Central memory CD4-positive, alpha-beta T cell (primary cell): ENCODE measurements at regions not wholly inside any gene's neighbourhood (a gene's known extent, or its start where the extent isn't known, plus 50 kb on each side); places are given as distances from the start of the nearest gene placed in this dataset.
"Not testable (repeated sequence)": the region's sequence is repeated elsewhere in the genome, so short reads cannot be mapped to it uniquely, and the experiment has no call there.

Experiments
- DNase-seq: peaks from one replicate; pipeline ENCODE4 v3.0.0; 2022

DNA sequence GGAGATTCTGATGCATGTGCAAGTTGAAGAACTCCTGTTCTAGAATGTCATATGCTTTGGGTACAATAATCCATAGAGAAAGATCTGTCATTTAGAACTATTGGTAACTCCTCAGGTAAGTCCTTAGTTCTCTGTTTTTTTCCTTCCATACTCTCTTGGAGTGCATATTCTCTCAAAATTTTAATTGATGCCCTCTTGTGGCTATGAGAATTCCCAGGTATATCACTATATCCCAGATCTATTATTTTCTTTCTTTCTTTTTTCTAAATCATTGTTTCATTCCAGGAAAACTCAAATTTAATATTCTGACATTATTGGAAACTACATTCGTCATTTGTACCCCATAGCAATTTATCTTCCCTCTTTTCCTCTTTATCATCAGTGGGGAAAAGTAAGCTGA lies 485.4 kb downstream of the KLF5 start:
- no peak for DNase-seq

DNA sequence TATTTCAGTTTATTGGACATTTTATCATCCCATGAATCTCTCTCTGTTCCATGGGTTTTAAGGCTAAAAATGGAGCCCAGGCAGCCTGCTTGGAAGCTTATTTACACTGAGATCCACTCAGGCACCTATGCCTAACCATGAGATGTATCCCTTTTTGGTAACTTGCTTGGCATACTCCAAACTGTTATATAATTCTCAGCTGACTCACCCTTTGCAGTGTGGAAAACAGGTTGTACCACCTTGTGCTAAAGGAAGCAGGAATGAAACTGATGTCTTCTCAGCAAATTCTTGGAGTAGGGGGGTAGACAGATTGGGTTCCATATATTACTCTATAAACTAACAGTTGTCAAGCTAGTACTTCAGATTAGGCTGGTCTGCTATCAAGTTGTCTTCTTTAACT lies 483.6 kb downstream of the KLF5 start:
- no peak for DNase-seq

DNA sequence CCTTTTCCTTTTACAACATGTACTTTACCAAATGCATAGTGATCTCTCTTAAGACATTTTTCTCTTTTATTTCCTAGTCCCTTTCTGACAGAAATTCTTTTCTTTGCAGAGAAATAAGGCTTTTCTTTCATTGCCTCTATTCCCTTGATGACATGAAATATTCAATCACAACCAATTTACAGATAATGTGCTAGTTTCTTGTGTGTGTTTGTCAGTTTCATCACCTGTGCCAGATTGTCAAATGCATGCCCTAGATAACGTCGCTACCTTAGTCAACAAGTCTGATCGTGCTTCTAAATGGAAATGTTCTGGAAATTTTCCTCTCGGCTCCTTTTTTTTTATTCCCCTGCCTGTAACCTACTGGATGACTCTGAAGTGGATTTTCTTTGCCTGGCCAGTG lies 478.1 kb downstream of the KLF5 start:
- DNase-seq, result no peak

DNA sequence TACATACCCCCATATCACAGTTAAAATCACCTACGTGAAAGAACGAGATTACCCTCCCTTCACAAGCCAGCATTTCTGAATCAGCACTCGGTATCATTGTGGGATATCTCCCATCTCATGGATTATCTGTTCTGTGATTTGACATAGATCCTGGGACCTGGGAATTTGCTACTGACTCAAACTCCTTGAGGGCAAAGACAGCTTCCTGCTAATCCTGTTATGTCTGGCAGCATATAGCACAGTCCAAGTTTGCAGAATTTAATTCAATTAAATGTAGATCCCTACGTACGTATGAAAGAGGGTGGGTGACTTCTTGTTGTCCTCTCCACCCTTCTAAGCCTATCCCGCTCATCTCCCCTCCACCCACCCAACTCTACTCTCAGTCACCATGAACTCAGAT lies 476.5 kb downstream of the KLF5 start:
- DNase-seq, result no peak

DNA sequence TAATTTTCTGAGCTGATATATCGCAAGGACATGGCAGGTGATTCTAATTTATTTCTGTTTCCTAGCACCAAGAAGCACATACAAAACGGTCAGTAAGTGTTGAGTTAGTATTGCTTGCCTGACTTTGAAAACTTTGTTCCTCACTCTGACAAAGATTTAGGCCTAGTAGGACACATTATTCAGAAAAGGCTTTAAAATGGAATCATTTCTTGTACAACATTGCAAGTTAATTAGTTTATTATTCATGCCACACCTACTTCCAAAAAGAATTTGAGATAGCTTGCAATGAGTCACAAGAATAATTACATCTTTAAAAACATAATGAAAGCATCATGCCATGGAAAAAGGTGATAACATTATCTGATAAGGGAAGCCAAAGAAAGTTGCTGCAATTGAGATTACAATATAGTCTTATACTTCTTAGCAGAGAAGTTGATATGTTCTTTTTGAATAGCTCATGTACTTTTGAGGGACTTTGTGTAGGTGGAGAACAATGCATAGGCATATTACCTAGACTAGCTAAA lies 474.2 kb downstream of the KLF5 start:
- DNase-seq, result no peak

DNA sequence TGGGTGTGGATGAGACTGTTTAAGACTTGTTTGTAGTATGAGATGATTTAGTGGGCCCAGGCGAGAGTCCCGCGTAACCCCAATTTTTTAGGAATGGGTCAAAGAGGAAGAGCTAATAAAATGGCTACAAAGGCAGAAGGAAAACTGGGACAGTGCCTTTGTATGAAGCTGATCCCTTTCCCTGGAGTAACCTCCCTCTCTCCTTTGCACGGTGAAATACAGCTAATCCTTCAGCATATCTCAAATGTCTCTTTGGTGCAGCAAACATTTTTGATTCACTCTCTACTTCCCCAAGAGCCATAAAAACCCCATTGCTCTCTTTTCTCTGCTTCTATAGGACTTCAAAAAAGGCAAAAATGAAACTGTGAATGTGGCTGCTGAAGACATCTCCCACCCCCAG lies 473.8 kb downstream of the KLF5 start:
- DNase-seq, result no peak

DNA sequence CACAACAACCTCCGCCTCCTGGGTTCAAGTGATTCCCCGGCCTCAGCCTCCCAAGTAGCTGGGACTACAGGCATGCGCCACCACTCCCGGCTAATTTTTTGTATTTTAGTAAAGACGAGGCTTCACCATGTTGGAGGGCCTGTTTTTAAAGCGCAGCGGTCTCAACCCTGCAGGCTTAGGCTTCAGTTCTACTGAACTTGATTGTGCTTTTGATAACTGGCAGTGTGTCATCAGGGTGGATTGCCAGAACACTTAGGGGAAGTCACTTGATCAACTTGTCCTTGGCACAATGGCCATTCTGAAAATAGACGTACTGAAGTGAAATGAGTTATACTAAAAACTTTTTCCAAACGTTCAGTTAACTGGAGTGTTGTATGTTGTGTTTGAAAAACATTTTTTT lies 472.2 kb downstream of the KLF5 start:
- no peak for DNase-seq

DNA sequence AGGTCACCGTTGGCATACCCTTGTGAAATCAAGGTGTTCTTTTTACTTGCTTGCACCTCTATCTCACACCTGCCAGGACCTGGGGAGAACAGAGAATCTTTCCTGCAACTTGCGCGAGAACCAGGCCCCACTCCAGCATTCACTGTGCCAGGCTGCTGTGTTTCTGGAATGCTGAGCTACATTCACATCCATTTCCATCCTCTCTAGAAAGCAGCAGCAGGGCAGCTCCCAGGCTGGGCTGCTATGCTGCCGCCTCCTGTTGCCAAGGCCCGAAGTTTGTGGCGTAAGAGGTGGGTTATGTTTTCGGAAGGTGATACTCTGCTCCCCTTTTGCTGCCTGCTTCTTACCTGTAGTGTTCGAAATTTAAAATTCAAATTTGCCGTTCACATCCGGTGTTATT lies 464.1 kb downstream of the KLF5 start:
- DNase-seq, result no peak

DNA sequence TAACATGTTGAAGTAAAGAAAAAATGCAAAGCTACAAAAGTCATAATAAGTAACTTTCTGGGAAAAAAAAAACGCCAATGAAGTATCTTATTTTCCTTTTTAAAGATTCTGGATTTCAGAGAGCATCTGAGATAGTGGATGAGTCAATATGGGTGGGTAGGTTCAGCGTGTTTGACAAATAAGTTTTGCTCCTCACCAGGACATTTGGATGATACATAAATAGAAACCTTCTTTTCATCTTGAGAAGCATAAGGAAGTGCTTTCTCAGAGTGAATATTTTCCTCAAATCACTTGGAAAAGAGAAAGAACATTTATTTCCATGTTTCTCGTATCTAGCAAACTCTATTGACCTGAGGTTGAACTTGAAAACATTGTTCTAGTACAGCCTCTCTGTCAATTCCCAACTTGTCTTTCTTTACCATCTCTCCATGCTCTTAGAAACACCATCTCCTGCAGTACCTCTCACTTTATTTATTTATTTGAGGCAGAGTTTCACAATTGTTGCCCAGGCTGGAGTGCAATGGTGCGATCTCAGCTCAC lies 463.2 kb downstream of the KLF5 start:
- no peak for DNase-seq

DNA sequence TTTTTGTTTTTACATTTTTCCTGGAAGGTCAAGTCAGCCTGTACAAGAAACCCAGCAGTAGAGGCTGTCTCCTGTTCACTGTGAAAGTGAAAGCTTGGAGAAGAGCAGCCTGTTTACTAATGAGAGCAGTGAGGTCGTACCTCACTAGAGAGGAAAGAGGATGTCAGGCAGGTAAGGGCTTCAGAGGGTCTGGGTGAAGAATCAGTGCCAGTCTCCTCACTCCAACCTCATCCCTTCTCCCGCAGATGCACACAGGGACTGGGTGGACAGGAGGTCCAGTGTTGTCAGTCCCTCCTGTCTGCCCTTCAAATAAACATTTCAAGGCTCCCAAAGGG lies 462.5 kb downstream of the KLF5 start:
- DNase-seq, result peak; percentile 25

DNA sequence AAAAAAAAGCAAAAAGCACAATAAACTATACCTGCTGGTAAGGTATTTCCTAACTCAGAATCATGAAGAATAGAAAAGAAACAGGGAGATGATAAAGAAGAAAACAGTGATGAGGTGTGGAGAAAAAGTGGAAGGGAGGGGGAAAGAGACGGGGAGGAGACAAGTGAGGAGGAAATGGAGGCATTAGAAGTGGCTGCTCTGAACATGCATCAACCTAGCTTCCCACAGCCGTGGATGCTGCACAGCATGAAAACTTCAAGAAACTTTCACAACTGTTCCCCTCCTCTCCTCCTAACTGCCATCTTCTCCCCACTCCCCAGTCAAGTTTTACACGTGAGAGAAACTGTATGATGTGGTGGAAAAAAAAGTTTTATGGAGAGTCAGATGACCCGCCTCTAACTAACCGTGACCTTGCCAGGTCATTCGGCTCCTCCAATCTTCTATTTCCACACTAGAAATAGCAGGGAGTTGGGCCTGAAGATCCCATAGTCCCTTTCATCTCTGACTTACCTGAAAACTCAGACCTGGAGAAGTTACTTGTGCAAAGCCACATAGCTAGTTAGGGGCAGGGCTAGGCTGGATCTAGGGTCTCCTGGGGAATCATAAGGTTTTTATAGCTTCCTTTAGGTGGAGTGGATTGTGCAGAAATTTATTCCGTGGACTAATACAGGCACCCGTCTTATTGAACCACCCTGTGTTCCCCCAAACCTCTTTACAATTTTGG lies 461.9 kb downstream of the KLF5 start:
- peak; percentile 8 for DNase-seq

DNA sequence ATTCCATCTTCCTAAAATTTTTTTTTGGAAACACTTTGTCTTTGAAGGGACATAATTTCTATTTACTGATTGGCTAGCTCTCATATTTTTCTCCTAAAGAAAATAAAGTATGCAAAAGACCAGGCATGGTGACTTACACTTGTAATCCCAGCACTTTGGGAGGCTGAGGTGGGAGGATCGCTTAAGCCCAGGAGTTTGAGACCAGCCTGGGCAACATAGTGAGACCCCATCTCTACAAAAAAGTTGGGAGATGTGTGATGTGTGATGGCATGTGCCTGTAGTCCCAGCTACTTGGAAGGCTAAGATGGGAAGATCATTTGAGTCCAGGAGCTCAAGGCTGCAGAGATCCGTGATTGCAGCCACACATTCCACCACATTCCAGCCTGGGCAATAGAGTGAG lies 461.3 kb downstream of the KLF5 start:
- not testable (repeated sequence) for DNase-seq

DNA sequence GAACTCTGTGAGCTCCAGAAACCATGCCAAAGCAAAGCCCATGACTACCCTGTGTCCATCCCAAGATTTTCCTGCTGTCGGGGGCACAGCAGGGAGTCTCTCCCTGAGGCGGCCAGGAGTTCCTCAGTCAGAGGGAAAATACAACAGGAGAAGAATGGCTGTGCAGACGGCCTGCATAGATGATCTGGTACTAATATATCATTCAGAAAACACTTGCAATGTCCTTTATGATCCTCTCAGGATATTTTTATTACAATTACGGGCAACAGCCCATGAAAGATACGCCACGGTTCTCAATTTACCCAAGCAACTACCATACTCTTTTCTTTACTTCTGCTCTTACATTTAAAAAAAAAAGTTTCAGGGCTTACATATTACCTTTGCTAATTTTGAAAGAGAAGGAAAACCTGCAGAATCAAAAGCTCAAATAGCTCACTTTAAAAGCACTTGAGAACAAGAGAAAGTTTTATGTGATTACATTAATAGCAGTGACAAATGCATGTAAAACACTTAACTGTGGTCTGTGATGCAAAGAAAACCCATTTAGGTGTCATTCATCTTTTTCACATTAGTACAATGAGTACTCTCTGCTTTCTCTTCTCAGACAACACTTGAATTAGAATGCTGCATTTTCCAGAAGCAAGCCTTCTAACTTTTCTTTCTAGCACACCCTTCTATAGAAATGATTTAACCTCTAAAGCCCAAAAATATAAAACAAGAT lies 460.8 kb downstream of the KLF5 start:
- no peak for DNase-seq

DNA sequence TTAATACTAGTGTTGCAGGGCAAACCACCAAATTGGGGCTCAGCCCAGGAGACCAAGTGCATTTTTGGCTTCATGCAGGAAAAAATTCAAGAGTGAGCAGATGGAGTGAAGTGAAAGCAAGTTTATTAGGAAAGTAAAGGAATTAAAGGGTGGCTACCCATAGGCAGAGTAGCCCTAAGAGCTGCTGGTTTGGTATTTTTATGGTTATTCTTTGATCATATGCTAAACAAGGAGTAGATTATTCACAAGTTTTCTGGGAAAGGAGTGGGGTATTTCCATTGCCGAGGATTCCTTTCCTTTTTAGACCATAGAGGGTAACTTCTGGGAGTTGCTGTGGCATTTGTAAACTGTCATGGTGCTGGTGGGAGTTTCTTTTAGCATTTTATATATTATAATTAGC lies 459.0 kb downstream of the KLF5 start:
- no peak for DNase-seq

DNA sequence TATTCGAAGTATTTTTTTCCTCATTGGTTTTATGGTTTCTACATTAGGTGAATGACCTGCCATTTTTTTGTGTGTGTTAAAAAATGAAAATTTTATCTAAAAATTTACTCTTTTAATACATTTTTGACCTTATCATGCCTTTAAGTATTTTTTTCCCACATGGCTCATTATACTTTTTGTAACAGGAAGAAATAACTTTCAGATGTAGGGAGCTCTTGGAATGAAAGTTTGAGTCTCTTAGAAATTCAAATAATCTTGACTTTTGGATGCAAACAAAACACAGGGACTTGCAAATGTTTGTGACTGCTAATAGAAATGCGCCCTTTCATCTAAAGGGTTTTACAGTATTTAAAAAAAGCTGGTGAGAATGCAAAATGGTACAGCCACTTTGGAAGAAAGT lies 457.9 kb downstream of the KLF5 start:
- no peak for DNase-seq

DNA sequence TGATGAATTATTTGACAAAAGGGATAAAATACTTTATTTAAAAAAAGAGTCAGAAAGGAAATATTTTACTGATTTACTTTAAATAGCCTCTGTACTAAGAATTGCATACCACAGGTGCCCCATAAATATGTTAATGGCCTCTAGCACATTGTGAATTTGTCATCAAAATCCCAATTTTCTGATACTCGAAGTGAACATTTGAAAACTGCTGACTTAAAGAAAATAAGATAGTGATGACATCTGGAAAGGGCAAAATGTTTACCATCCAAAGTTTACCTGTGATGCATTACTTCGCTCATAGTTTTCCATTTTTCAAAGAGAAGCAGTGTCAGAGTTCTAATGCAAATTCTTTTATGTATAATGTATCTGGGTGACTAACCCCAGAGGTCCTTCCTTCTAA lies 455.4 kb downstream of the KLF5 start:
- no peak for DNase-seq

DNA sequence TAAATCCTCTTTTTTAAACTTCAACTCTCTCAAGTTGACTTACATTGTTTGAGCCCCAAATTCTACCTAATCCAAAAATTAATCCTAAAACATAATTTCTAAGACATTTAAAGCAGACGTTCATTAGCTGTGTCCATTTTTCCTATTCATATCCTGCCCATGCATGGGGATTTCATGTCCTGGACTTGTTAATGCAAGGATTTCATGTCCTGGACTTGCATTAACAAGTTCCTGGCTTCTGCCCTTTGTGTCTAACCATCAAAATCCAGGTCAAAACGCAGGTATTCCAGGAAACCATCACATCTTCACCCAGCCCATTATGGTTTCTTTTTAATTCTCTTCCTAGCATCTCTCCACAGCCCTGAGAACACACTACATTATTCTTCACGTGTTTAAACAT lies 454.9 kb downstream of the KLF5 start:
- DNase-seq, result no peak

DNA sequence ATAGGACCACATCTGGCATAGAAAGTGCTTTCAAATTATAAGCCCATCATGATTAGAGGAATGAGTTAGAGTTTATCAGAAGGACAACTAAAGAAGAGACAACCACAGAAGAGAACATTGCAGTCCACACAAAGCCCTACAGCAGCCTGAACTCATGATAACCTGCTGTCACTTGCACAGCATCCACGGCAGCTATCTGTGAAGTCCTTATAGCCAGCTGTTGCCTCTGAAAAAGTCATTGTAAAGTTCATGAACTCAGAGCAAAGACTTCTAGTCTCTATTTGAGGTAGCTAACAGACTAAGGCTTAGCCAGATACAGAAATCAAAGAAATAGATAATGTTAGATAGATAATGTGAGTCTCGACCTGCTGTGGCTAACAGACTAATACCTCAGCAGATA lies 450.0 kb downstream of the KLF5 start:
- DNase-seq, result no peak

DNA sequence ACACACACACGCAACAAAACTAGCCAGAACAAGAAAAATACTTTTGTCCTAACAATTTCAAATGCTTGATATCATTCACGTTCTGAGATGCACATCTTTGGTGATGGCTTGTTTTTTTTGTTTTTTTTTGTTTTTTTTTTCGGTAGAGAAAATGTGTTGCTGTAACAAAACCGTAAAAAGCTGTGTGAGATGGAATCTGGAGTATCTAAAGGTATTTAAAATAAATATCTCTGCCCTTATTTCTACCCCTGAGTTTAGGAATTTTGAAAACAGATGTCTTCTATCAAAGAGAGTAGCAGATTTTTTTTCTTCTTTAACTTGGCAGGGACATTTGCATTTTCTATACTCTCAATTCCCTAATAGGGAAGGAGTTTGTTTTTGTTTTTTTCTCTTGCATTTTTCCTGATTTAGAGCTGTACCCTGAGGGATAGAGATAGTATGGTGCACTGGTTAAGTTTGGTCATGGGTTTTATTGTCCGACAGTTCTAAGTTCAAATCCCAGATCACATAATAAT lies 446.6 kb downstream of the KLF5 start:
- no peak for DNase-seq

DNA sequence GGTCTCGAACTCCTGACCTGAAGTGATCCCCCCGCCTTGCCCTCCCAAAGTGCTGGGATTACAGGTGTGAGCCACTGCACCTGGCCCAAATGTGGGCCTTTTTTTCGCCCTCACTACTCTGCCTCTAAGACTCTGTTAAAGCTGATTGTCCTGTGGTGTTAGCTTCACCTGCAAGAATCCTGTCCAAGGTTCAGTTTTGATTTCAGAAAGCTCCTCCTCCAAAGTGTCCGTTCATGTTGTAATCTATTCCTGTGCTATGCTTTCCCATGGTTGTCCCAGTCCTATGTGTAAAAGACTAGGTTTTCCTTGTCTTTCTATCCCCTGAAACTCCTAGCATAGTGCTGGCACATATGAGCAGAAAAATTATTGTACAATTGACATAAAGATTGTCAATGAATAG lies 440.9 kb downstream of the KLF5 start:
- DNase-seq, result no peak

DNA sequence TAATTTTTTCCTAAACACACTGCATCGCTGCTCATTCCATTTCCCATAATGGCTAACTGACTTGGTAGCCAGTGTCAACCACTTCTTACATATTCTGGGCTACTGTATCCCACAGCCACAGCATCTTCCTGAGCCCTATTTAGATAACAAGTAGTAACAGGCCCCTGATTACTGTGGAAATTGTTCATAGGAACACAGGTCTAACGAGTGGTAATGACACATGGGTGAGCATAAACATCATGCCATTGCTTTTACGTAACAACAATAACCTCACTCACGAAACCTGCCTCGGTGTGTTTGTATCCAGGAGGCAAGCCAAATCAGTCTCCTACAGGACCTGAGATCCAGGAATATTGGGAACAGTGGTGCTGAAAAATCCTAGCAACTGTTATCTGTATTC lies 438.6 kb downstream of the KLF5 start:
- DNase-seq, result no peak

DNA sequence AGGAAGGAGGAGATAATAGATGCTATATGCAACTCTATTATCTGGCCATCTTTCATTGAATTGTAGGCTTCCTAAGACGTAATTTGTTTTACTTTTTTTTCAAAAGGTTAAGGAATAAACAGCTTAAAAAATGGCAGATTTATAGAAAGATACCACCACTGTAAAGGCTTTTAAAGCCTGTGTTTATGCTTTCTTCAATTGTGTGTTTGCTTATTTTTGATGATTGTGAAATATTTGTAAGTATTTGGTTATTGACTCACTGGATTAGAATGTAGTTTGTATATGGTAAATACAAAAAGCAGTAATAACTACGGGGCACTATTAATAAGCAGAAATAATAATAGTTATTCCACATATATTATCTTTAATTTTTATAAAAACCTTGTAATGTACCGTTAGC lies 437.9 kb downstream of the KLF5 start:
- DNase-seq, result no peak

DNA sequence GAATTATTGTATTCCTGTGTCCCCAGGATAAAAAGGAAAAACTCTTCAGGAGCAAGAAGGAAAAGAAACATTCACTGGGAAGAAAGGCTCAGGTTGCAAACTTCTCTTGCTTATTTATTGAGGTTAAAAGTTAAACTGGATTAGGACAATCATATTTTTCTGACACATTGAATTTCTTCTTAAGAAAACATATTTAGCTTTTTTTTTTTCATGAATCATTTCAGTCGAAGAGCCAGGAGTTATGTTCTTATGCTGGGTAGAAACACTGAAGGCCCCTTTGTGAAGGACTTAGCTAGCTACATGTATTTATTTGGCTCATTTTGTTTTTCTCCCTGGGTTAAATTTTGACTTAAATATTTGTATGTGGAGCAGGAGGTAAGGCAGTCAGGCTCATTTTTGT lies 434.0 kb downstream of the KLF5 start:
- DNase-seq, result no peak

DNA sequence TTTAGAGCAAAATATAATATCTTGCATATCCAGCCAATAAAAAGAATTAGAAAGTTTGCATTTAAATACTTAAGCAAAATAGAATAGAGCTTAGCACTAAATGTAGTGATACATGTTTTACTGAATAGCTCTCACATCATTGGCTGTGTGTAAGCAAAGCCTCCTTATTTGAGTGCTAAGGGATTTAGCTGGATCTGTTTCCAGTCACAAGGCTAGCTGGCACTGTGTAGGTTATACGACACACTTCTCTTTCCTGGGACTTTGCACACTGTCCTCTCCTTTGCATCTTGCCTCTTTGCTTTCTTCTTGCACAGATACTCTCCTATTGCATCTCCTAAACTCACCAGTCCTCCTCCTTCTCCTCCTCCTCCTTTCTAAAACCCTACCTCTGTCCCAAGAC lies 423.8 kb downstream of the KLF5 start:
- no peak for DNase-seq
